ENCODE measurements at regions not wholly inside any gene's neighbourhood (a gene's known extent, or its start where the extent isn't known, plus 50 kb on each side); places are given as distances from the start of the nearest gene placed in this dataset.

DNA sequence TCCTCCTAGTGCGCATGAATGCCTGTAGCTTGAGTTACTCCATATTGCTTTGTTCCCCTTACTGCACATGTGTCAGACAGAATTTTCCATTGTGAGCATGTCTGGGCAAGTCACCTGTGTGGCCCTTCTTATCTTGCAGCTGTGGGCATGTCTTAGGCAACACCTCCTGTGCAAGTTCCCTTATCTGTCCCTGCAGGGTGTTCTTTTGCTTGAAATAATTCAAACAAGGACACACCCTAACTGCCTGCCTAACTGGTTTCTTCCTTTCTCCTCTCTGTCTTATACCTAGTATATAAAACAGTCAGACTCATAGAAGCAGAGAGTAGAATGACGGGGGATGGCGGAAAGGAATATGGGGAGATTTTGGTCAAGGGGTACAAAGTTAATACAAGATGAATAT, 421.1 kb upstream of the SORCS1 start:
- Histone ChIP-seq H2AFZ (no peak overlapping the region), H4K20me1 (ENCODE audit: insufficient read depth) (no peaks in the 10 kb centered on the region), H3F3A (ENCODE audit: insufficient read depth, low read depth) (no peaks in the 10 kb centered on the region), H3K4me1 (replicated peaks; ENCODE audit: insufficient read depth) (no peaks in the 10 kb centered on the region), H3K4me3 (no peak overlapping the region), H3K79me2 (ENCODE audit: low read depth) (no peaks in the 10 kb centered on the region), H3K36me3 (ENCODE audit: low read depth) (no peaks in the 10 kb centered on the region), H3K9me2 (ENCODE audit: insufficient read depth) (no peaks in the 10 kb centered on the region), H3K27ac (no peak overlapping the region), H3K27me3 (ENCODE audit: insufficient read depth, low read depth) (no peaks in the 10 kb centered on the region), H3K9me3 (ENCODE audit: insufficient read depth, low read depth) (no peaks in the 10 kb centered on the region), H3K4me2 (no peak overlapping the region)
- intact Hi-C loops (cut with micrococcal nuclease; ENCODE audit: unreplicated experiment) = no loop called here
- TF ChIP-seq, protein P1, sequence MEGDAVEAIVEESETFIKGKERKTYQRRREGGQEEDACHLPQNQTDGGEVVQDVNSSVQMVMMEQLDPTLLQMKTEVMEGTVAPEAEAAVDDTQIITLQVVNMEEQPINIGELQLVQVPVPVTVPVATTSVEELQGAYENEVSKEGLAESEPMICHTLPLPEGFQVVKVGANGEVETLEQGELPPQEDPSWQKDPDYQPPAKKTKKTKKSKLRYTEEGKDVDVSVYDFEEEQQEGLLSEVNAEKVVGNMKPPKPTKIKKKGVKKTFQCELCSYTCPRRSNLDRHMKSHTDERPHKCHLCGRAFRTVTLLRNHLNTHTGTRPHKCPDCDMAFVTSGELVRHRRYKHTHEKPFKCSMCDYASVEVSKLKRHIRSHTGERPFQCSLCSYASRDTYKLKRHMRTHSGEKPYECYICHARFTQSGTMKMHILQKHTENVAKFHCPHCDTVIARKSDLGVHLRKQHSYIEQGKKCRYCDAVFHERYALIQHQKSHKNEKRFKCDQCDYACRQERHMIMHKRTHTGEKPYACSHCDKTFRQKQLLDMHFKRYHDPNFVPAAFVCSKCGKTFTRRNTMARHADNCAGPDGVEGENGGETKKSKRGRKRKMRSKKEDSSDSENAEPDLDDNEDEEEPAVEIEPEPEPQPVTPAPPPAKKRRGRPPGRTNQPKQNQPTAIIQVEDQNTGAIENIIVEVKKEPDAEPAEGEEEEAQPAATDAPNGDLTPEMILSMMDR (conservative IDR thresholded peaks at IDR 0.05) = no peak
- no peak for TF ChIP-seq EZH2 (IDR thresholded peaks at IDR 0.05; ENCODE audit: low read depth)
- BruUV-seq (replicated peaks) = no TSS peak
- CTCF ChIA-PET = no interaction called here
- DNase-seq = no peak
- POLR2A ChIA-PET (ENCODE audit: unreplicated experiment) = no interaction called here

DNA sequence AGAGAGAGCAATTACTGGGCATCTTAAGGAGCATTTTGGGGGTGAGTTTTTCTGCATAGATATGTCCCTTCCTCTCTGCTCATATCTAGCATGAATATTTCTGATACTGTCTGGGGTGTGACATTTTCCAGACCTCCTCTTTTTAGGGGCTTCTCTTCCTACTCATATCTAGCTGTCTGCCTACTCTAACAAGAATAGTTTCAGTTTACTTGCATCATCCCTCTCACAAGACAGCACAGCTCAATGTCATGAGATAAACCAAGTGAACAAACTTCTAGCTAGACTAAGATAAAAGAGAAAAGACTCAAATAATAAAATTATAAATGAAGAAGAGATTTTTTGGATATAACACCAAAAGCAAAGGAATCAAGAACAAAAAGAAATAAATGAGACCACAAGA, 419.5 kb upstream of the SORCS1 start:
- Histone ChIP-seq H3K27ac (no peak overlapping the region), H3K9me3 (ENCODE audit: insufficient read depth, low read depth) (no peaks in the 10 kb centered on the region), H4K20me1 (ENCODE audit: insufficient read depth) (no peaks in the 10 kb centered on the region), H3K9me2 (ENCODE audit: insufficient read depth) (no peaks in the 10 kb centered on the region), H2AFZ (no peak overlapping the region), H3F3A (ENCODE audit: insufficient read depth, low read depth) (no peaks in the 10 kb centered on the region), H3K4me1 (replicated peaks; ENCODE audit: insufficient read depth) (no peaks in the 10 kb centered on the region), H3K4me2 (no peak overlapping the region), H3K36me3 (ENCODE audit: low read depth) (no peaks in the 10 kb centered on the region), H3K4me3 (no peak overlapping the region), H3K79me2 (ENCODE audit: low read depth) (no peaks in the 10 kb centered on the region), H3K27me3 (ENCODE audit: insufficient read depth, low read depth) (no peaks in the 10 kb centered on the region)
- intact Hi-C loops (cut with micrococcal nuclease; ENCODE audit: unreplicated experiment) = no loop called here
- no TSS peak for BruUV-seq (replicated peaks)
- POLR2A ChIA-PET (ENCODE audit: unreplicated experiment) = no interaction called here
- CTCF ChIA-PET = no interaction called here
- no peak for DNase-seq
- TF ChIP-seq, protein P1 (conservative IDR thresholded peaks at IDR 0.05) = no peak

DNA sequence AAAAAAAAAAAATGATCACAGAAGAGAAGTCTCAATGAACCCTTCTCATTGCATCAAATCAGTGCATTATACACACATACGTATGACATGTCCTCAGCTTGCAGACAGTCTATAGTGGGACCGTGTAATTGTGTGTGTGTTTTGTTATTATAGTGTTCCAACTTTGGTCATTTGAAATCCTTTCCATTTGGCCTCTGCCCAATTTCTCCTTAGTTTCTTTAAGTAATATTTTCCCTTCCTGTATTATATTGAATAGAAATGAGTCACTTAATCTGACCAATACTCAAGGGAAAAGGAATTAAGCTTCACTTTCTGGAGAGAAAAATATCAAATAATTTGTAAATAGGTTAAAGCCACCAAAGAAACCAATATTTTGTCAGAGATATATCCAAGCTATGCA, 415.5 kb upstream of the SORCS1 start:
- Histone ChIP-seq H3K4me2 (no peak overlapping the region), H3K27me3 (ENCODE audit: insufficient read depth, low read depth) (no peaks in the 10 kb centered on the region), H3K9me3 (ENCODE audit: insufficient read depth, low read depth) (no peaks in the 10 kb centered on the region), H3F3A (ENCODE audit: insufficient read depth, low read depth) (no peaks in the 10 kb centered on the region), H2AFZ (no peak overlapping the region), H3K4me1 (replicated peaks; ENCODE audit: insufficient read depth) (no peaks in the 10 kb centered on the region), H3K79me2 (ENCODE audit: low read depth) (no peaks in the 10 kb centered on the region), H3K9me2 (ENCODE audit: insufficient read depth) (no peaks in the 10 kb centered on the region), H3K4me3 (no peak overlapping the region), H4K20me1 (ENCODE audit: insufficient read depth) (no peaks in the 10 kb centered on the region), H3K27ac (no peak overlapping the region), H3K36me3 (ENCODE audit: low read depth) (no peaks in the 10 kb centered on the region)
- TF ChIP-seq, protein P1 (conservative IDR thresholded peaks at IDR 0.05) = no peak
- TF ChIP-seq EZH2 (IDR thresholded peaks at IDR 0.05; ENCODE audit: low read depth) = no peak
- ChIA-PET CTCF (no interaction called here), POLR2A (ENCODE audit: unreplicated experiment) (no interaction called here)
- intact Hi-C loops (cut with micrococcal nuclease; ENCODE audit: unreplicated experiment) = no loop called here
- no peak for DNase-seq
- no TSS peak for BruUV-seq (replicated peaks)

Data from PC-9 (cell line).